GM23338 (cell line): ENCODE measurements at regions not wholly inside any gene's neighbourhood (a gene's known extent, or its start where the extent isn't known, plus 50 kb on each side); places are given as distances from the start of the nearest gene placed in this dataset.

ENCODE experiments used
- ATAC-seq: fragments of 200-7000 bp; cut with Tn5 transposase; 3 replicates; pipeline ENCODE4 v1.9.1; 2020
- DNase-seq: peaks from one replicate; pipeline ENCODE4 v3.0.0-alpha.2; 2015; ENCODE audit warnings: low spot score
- H2AFZ ChIP-seq: fragments of 200-600 bp; sonication (generic); 2 replicates; pipeline ENCODE4 v1.8.0; 2016; ENCODE audit warnings: antibody characterized with exemption, mild to moderate bottlenecking, moderate library complexity
- H3F3A ChIP-seq: fragments of 200-600 bp; sonication (generic); replicated peaks from 2 replicates; pipeline ENCODE4 v1.8.0; 2017; ENCODE audit warnings: antibody characterized with exemption, mixed run types, low read depth
- H3K27ac ChIP-seq: fragments of 200-600 bp; sonication (generic); 2 replicates; pipeline ENCODE4 v1.6.1; 2016; ENCODE audit warnings: low read depth
- H3K27me3 ChIP-seq: fragments of 200-600 bp; sonication (generic); 2 replicates; pipeline ENCODE4 v1.8.0; 2016; ENCODE audit warnings: mild to moderate bottlenecking, mixed run types, moderate library complexity; ENCODE audit not compliant: insufficient read depth
- H3K36me3 ChIP-seq: fragments of 200-600 bp; sonication (generic); 2 replicates; pipeline ENCODE4 v1.8.0; 2016; ENCODE audit warnings: mild to moderate bottlenecking; ENCODE audit not compliant: insufficient read depth
- H3K4me1 ChIP-seq: fragments of 200-600 bp; sonication (generic); 2 replicates; pipeline ENCODE4 v1.8.0; 2016; ENCODE audit warnings: mild to moderate bottlenecking, moderate library complexity; ENCODE audit not compliant: insufficient read depth
- H3K4me2 ChIP-seq: fragments of 200-600 bp; sonication (generic); 2 replicates; pipeline ENCODE4 v1.7.1; 2017; ENCODE audit warnings: mixed run types
- H3K4me3 ChIP-seq: fragments of 200-600 bp; sonication (generic); 2 replicates; pipeline ENCODE4 v1.6.1; 2016; ENCODE audit warnings: mixed run types
- H3K79me2 ChIP-seq: fragments of 200-600 bp; sonication (generic); replicated peaks from 2 replicates; pipeline ENCODE4 v1.8.0; 2017; ENCODE audit warnings: mild to moderate bottlenecking; ENCODE audit not compliant: insufficient read depth
- H3K9me2 ChIP-seq: fragments of 200-600 bp; sonication (generic); 2 replicates; pipeline ENCODE4 v1.8.0; 2017; ENCODE audit not compliant: insufficient read depth
- H4K20me1 ChIP-seq: fragments of 200-600 bp; sonication (generic); replicated peaks from 2 replicates; pipeline ENCODE4 v1.8.0; 2017; ENCODE audit warnings: mild to moderate bottlenecking; ENCODE audit not compliant: insufficient read depth
- H3K27ac Mint-ChIP-seq: 2 replicates; pipeline ENCODE4 v1.8.0; 2020; ENCODE audit warnings: inconsistent platforms, mild to moderate bottlenecking, moderate library complexity, mixed read lengths
- H3K27me3 Mint-ChIP-seq: 3 replicates; pipeline ENCODE4 v1.8.0; 2022; ENCODE audit warnings: low read depth, mild to moderate bottlenecking, moderate library complexity, mixed read lengths, inconsistent platforms; ENCODE audit not compliant: insufficient read depth, poor library complexity
- H3K36me3 Mint-ChIP-seq: 3 replicates; pipeline ENCODE4 v1.8.0; 2021; ENCODE audit warnings: low read depth, mild to moderate bottlenecking, inconsistent platforms, moderate library complexity, mixed read lengths
- H3K4me1 Mint-ChIP-seq: 3 replicates; pipeline ENCODE4 v1.8.0; 2020; ENCODE audit warnings: mild to moderate bottlenecking, inconsistent platforms, mixed read lengths
- H3K4me3 Mint-ChIP-seq: 3 replicates; pipeline ENCODE4 v1.8.0; 2021; ENCODE audit warnings: moderate library complexity, mild to moderate bottlenecking, inconsistent platforms, mixed read lengths
- H3K9me3 Mint-ChIP-seq: 3 replicates; pipeline ENCODE4 v1.8.0; 2020; ENCODE audit warnings: moderate library complexity, mild to moderate bottlenecking, inconsistent platforms, mixed read lengths
- CREB1 ChIP-seq: fragments of 250-450 bp; sonication (Bioruptor Pico); IDR thresholded peaks from 2 replicates; pipeline ENCODE4 v1.5.0; 2020; ENCODE audit warnings: low read depth, mild to moderate bottlenecking, moderate library complexity
- EZH2 ChIP-seq: fragments of 200-600 bp; sonication (generic); IDR thresholded peaks from one replicate; pipeline ENCODE4 v1.8.0; 2017; ENCODE audit warnings: antibody characterized with exemption, mild to moderate bottlenecking, low read depth; ENCODE audit not compliant: unreplicated experiment
- EZH2phosphoT487 ChIP-seq: fragments of 200-600 bp; sonication (generic); IDR thresholded peaks from one replicate; pipeline ENCODE4 v1.8.1; 2018; ENCODE audit warnings: antibody characterized with exemption; ENCODE audit not compliant: unreplicated experiment
- POLR2AphosphoS5 ChIP-seq: IDR thresholded peaks from 2 replicates; pipeline ENCODE4 v1.6.1; 2016; ENCODE audit warnings: antibody characterized with exemption, low read depth
- ZNF114 ChIP-seq: fragments of 250-450 bp; sonication (Bioruptor Pico); IDR thresholded peaks from 2 replicates; pipeline ENCODE4 v1.5.0; 2020; ENCODE audit warnings: mild to moderate bottlenecking, moderate library complexity
- ZNF462 ChIP-seq: fragments of 250-450 bp; sonication (Bioruptor Pico); IDR thresholded peaks from 2 replicates; pipeline ENCODE4 v1.5.0; 2020; ENCODE audit warnings: mild to moderate bottlenecking, moderate library complexity
- TF ChIP-seq, protein P1 (sequence below): IDR thresholded peaks from one replicate; pipeline ENCODE4 v1.6.1; 2018; ENCODE audit warnings: antibody characterized with exemption; ENCODE audit not compliant: unreplicated experiment

DNA sequence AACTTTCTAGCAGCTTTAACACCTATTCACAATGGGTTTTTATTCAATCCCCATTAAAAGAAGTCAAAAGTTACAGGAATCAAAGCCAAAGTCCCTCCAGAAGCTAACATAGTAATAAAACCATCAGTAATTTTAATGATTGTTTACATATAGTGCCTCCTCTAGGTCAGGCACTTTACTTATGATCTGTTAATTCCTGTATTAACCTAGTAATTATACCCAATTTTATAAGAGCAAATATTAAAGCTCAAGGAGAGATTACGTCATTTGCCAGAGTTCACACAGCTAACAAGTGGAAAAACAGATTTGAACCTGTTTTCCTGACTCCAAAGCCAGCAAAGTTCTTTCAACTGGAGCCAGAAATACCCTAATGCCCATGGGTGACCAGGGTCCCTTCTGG is 112.9 kb upstream of the F3 start (continued):
- no peak for TF ChIP-seq ZNF462 (CRISPR knock-in tag)

DNA sequence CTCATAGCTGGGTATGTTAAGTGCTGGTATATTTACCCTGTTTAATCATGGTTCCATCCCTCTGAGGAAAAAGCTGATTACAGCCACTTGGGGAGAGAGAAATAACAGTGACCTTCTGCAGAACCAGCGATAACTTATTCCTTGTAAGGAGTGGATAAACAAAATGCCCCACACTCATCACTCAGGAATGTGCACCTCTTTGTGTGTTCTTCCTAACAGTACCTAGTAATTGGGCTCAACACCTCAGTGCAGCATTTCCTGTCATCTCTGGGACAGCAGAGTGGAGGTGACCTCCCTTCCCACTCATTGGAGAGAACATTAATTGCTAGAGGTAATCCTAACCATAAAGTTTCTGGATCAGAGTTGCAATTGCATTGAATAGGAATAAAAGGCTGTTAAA is 112.5 kb upstream of the F3 start:
- Histone ChIP-seq H2AFZ (no peak overlapping the region), H3K4me3 (no peak overlapping the region), H3K27me3 (no peaks in the 10 kb centered on the region), H3K9me2 (peaks cover 3% of the 10 kb centered on the region), H3K27ac (no peak overlapping the region), H3K4me2 (no peak overlapping the region), H3F3A (no peaks in the 10 kb centered on the region), H3K36me3 (no peaks in the 10 kb centered on the region), H3K79me2 (no peaks in the 10 kb centered on the region), H4K20me1 (no peaks in the 10 kb centered on the region), H3K4me1 (peaks cover 16% of the 10 kb centered on the region)
- H3K27ac Mint-ChIP-seq: no peak overlapping the region
- ATAC-seq: no peak
- H3K9me3 Mint-ChIP-seq: peaks cover 3% of the 10 kb centered on the region; the same call in 2 of the 3 replicates
- no peak overlapping the region for H3K4me3 Mint-ChIP-seq
- peaks cover under 1% of the 10 kb centered on the region; the same call in 1 of the 3 replicates for H3K36me3 Mint-ChIP-seq
- DNase-seq: no peak
- peaks cover 20% of the 10 kb centered on the region for H3K4me1 Mint-ChIP-seq
- peaks cover 12% of the 10 kb centered on the region for H3K27me3 Mint-ChIP-seq
- TF ChIP-seq EZH2phosphoT487 (no peak), EZH2 (no peak), ZNF114 (CRISPR knock-in tag) (no peak), CREB1 (no peak), POLR2AphosphoS5 (no peak)
- TF ChIP-seq, protein P1, sequence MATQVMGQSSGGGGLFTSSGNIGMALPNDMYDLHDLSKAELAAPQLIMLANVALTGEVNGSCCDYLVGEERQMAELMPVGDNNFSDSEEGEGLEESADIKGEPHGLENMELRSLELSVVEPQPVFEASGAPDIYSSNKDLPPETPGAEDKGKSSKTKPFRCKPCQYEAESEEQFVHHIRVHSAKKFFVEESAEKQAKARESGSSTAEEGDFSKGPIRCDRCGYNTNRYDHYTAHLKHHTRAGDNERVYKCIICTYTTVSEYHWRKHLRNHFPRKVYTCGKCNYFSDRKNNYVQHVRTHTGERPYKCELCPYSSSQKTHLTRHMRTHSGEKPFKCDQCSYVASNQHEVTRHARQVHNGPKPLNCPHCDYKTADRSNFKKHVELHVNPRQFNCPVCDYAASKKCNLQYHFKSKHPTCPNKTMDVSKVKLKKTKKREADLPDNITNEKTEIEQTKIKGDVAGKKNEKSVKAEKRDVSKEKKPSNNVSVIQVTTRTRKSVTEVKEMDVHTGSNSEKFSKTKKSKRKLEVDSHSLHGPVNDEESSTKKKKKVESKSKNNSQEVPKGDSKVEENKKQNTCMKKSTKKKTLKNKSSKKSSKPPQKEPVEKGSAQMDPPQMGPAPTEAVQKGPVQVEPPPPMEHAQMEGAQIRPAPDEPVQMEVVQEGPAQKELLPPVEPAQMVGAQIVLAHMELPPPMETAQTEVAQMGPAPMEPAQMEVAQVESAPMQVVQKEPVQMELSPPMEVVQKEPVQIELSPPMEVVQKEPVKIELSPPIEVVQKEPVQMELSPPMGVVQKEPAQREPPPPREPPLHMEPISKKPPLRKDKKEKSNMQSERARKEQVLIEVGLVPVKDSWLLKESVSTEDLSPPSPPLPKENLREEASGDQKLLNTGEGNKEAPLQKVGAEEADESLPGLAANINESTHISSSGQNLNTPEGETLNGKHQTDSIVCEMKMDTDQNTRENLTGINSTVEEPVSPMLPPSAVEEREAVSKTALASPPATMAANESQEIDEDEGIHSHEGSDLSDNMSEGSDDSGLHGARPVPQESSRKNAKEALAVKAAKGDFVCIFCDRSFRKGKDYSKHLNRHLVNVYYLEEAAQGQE: no peak
